DMS 273 treated with DMSO at 0.1 percent for 48 hours (cell line): ENCODE measurements at regions not wholly inside any gene's neighbourhood (a gene's known extent, or its start where the extent isn't known, plus 50 kb on each side); places are given as distances from the start of the nearest gene placed in this dataset.

Experiments
- DNase-seq: peaks from one replicate; lab custom pipeline; 2025; lab: John Stamatoyannopoulos, UW

GRCh38 chr1:229964281-229964680 is 102.8 kb upstream of the GALNT2 start:
- no peak for DNase-seq

GRCh38 chr1:229970714-229971113 is 96.3 kb upstream of the GALNT2 start:
- DNase-seq = no peak

- DNase-seq = no peak
Measured at GRCh38 chr1:229971141-229971540, 95.9 kb upstream of the GALNT2 start.

DNA sequence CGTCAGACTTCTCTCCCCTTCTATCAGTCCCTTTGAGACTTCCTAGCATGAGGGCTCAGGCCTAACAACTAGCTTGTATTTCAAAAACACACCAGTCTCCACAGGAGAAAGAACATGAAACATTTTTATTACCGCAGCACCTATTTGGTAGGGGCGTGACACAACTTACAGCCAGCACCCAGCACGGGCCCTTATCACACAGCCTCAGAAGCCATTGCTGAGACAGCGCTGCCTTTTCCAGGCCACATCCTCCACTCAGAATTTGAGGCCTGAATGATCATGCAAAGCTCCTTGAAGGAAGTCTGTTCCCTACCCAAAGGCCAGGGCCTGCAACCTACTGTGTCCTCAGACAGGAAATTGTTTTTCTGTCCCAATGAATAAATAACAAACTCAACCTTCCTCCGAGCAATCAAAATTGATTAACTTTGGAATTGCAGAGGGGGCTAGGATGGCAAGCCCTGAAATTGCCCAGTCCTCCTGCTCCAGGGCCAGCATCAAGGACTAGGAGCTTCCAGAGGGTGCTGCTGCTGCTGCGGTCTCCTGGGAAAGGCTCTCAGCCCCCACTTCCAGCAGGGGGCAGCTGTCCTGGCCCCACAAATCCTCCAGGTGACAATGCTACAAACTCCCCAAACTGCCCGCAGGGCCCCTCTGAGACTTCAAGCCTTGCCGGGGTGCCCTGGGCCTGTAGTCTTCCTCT is 94.3 kb upstream of the GALNT2 start:
- DNase-seq = no peak

- DNase-seq = no peak
Measured at GRCh38 chr1:229973297-229973612, 93.8 kb upstream of the GALNT2 start.

DNA sequence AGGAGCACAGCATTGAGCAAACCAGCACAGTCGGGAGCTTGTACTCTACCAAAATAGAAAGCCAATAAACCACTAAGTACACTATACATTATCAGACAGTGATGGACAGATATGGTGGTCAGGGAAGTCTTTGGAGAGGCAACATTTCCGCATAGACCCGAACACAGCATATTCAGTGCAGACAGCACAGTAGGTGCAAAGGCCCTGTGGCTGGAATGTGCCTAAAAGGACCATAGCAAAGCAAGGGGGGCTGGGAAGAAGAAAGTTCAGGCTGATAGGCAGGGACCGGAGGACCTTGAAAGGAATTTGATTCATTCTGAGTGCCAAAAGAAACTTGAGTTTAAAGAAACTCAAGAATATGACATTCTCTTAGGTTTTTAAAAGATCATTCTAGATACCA is 92.0 kb upstream of the GALNT2 start:
- no peak for DNase-seq

- no peak for DNase-seq
Measured at GRCh38 chr1:229980009-229980408, 87.0 kb upstream of the GALNT2 start.

- no peak for DNase-seq
Measured at GRCh38 chr1:229981736-229982135, 85.3 kb upstream of the GALNT2 start.

GRCh38 chr1:229984310-229984991 is 82.6 kb upstream of the GALNT2 start:
- no peak for DNase-seq

- no peak for DNase-seq
Measured at GRCh38 chr1:229984992-229985612, 81.9 kb upstream of the GALNT2 start.

GRCh38 chr1:229985613-229986010 is 81.4 kb upstream of the GALNT2 start:
- DNase-seq = no peak

DNA sequence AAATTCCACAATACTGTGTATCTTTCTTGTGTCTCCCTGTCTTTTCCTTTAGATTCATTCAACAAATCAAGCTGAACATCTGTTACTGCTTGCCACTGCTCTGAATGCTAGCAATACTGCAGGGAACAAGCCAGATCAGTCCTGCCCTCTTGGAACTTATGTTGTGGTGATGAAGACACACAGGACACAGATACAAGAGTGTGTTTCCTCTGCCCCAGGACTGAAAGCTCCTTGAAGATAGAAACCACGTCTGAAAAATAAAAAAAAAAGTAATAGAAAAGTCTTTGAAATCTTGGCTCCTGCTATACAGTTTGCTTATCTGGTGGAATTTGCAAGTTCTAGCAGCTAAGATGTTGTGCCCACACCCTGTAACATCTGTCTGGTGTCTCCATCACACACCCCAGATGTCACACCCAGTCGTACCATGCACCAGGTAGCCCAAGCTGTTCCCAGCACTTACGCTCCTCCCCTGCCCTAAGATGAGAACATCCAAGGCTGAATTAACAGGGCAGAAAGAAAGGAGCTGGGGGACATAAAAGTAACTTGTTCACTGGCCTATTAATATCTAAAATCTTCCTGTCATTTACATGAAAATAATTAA is 80.2 kb upstream of the GALNT2 start:
- no peak for DNase-seq

- no peak for DNase-seq
Measured at GRCh38 chr1:229987953-229988352, 79.1 kb upstream of the GALNT2 start.

- DNase-seq = no peak
Measured at GRCh38 chr1:229988534-229988933, 78.5 kb upstream of the GALNT2 start.

GRCh38 chr1:229989591-229990248 is 77.3 kb upstream of the GALNT2 start:
- DNase-seq = no peak

DNA sequence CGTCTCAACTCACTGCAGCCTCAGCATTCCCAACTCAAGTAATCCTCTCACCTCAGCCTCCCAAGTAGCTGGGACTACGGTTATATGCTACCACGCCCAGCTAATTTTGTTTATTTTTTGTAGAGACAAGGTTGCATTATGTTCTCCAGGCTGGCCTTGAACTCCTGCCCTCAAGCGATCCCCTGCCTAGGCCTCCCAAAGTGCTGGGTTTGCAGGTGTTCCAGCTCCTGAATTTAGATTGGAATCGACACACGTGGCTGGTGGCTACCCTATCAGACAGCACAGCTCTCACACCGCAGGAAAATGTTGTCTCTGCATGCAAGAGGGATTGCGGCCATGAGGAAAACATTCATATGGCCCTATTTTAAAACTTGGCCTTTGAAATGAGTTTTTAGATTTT is 76.7 kb upstream of the GALNT2 start:
- no peak for DNase-seq

GRCh38 chr1:229991104-229991513 is 75.9 kb upstream of the GALNT2 start:
- no peak for DNase-seq

DNA sequence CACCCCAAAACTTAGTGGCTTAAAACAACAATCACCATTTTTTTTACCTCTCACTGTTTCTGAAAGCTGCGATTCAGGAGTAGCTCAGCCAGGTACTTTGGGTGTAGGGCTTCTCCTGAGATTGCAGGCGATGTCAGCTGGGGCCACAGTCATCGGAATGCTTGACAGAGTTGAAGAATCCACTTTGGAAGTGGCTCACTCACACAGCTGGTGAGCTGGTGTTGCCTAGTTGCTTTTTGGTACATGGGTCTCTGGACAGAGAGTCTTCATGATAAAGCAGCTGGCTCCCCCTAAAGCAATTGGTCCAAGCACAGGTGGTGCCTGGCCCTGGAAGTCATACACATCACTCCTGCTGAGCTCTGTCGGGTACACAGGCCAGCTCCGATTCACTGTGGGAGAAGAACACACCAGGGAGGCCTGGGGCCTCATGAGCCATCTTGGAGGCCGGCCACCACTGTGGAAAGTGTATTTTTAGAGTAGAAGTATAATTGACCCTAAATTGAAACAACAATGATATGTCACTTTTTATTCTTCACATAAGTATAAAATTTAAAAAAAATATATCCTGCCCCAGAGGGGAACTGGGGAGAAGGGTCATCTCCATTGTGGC is 75.2 kb upstream of the GALNT2 start:
- DNase-seq = no peak

GRCh38 chr1:229993060-229993459 is 74.0 kb upstream of the GALNT2 start:
- no peak for DNase-seq

- DNase-seq = no peak
Measured at GRCh38 chr1:229993894-229994293, 73.1 kb upstream of the GALNT2 start.

- no peak for DNase-seq
Measured at GRCh38 chr1:229999004-229999670, 67.9 kb upstream of the GALNT2 start.
